ENCODE measurements at regions not wholly inside any gene's neighbourhood (a gene's known extent, or its start where the extent isn't known, plus 50 kb on each side); places are given as distances from the start of the nearest gene placed in this dataset.

DNA sequence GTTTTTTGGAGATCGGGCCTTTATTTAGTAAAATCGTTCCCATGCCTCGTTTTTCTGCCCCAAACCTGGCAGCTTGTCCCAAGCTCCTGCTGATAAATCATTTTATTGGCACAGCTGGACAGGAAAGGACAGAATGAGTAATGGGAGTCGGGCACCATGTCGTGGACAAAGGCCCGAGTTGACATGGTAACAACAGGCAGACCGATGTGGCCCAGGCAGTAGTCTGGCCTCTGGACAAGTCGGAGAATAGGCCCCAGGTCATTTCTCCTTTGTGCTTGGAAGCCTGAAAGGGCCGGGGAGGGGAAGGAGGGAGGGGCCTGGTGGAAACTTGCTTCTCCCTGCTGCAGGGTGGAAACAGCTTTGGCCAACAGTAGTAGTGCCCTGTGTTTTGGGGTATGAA lies 234.9 kb downstream of the SUDS3 start:
- Histone ChIP-seq H3K27me3 (ENCODE audit: insufficient read depth, low read depth) (peaks cover 30% of the 10 kb centered on the region), H3K9me3 (ENCODE audit: insufficient read depth, low read depth) (no peaks in the 10 kb centered on the region), H3K36me3 (ENCODE audit: low read depth) (no peaks in the 10 kb centered on the region), H3F3A (ENCODE audit: insufficient read depth, low read depth) (no peaks in the 10 kb centered on the region), H2AFZ (no peak overlapping the region), H3K4me1 (replicated peaks; ENCODE audit: insufficient read depth) (no peaks in the 10 kb centered on the region), H3K79me2 (ENCODE audit: low read depth) (no peaks in the 10 kb centered on the region), H4K20me1 (ENCODE audit: insufficient read depth) (no peaks in the 10 kb centered on the region), H3K27ac (no peak overlapping the region), H3K4me3 (no peak overlapping the region), H3K4me2 (no peak overlapping the region), H3K9me2 (ENCODE audit: insufficient read depth) (no peaks in the 10 kb centered on the region)
- TF ChIP-seq EZH2 (IDR thresholded peaks at IDR 0.05; ENCODE audit: low read depth), result no peak
- TF ChIP-seq, protein P1, sequence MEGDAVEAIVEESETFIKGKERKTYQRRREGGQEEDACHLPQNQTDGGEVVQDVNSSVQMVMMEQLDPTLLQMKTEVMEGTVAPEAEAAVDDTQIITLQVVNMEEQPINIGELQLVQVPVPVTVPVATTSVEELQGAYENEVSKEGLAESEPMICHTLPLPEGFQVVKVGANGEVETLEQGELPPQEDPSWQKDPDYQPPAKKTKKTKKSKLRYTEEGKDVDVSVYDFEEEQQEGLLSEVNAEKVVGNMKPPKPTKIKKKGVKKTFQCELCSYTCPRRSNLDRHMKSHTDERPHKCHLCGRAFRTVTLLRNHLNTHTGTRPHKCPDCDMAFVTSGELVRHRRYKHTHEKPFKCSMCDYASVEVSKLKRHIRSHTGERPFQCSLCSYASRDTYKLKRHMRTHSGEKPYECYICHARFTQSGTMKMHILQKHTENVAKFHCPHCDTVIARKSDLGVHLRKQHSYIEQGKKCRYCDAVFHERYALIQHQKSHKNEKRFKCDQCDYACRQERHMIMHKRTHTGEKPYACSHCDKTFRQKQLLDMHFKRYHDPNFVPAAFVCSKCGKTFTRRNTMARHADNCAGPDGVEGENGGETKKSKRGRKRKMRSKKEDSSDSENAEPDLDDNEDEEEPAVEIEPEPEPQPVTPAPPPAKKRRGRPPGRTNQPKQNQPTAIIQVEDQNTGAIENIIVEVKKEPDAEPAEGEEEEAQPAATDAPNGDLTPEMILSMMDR (conservative IDR thresholded peaks at IDR 0.05), result no peak
- CTCF ChIA-PET, result no interaction called here
- DNase-seq, result no peak
- no TSS peak for BruUV-seq (replicated peaks)
- intact Hi-C loops (cut with micrococcal nuclease; ENCODE audit: unreplicated experiment), result no loop called here
- POLR2A ChIA-PET (ENCODE audit: unreplicated experiment), result no interaction called here

- H3K4me3 ChIP-seq, result no peak overlapping the region
- H3K79me2 ChIP-seq (ENCODE audit: low read depth), result no peaks in the 10 kb centered on the region
- no peak overlapping the region for H2AFZ ChIP-seq
- POLR2A ChIA-PET (ENCODE audit: unreplicated experiment), result no interaction called here
- no peaks in the 10 kb centered on the region for H3K9me3 ChIP-seq (ENCODE audit: insufficient read depth, low read depth)
- H3K27ac ChIP-seq, result no peak overlapping the region
- H3K4me2 ChIP-seq, result no peak overlapping the region
- H3K27me3 ChIP-seq (ENCODE audit: insufficient read depth, low read depth), result peaks cover 34% of the 10 kb centered on the region
- H3K4me1 ChIP-seq (replicated peaks; ENCODE audit: insufficient read depth), result no peaks in the 10 kb centered on the region
- DNase-seq, result no peak
- no peaks in the 10 kb centered on the region for H3F3A ChIP-seq (ENCODE audit: insufficient read depth, low read depth)
- H3K9me2 ChIP-seq (ENCODE audit: insufficient read depth), result no peaks in the 10 kb centered on the region
- no peak for TF ChIP-seq EZH2 (IDR thresholded peaks at IDR 0.05; ENCODE audit: low read depth)
- TF ChIP-seq, protein P1 (conservative IDR thresholded peaks at IDR 0.05), result no peak
- intact Hi-C loops (cut with micrococcal nuclease; ENCODE audit: unreplicated experiment), result no loop called here
- no peaks in the 10 kb centered on the region for H4K20me1 ChIP-seq (ENCODE audit: insufficient read depth)
- H3K36me3 ChIP-seq (ENCODE audit: low read depth), result no peaks in the 10 kb centered on the region
- CTCF ChIA-PET, result no interaction called here
- no TSS peak for BruUV-seq (replicated peaks)
Measured at GRCh38 chr12:118611770-118612169, 235.4 kb downstream of the SUDS3 start.

DNA sequence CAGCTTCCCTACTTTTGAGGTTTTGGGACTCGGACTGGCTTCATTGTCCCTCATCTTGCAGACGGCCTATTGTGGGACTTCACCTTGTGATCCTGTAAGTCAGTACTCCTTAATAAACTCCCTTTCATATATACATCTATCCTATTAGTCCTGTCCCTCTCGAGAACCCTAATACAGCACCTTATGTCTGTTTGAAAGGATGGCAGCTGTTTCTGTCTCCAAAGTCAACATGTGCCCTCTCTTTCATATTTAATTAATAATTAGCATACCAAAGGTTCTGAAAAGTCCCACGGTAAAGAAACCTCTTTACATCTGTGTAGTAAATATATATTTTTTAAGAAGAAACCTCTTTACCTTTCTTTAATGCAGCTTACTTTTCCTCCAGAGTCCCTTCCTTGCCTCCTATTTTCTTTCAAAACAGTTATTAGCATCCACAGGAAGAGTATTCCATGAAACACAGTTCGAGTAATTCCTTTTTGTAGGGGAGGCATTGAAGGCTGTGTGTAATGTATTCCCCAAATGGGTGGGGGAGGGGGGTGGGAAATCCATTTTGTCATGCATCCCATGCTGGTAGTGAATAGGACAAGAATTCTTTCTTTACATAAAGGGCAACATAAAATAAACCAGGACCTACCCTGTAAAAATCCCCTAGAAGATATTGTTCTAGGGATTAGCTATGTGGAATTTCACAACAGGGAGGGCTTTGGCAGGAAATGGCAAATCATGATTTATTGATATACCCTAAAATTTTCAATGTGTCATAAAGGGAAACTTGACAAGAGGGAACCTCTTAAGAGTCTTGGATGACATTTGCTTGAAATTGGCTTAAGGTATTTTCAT lies 241.5 kb downstream of the SUDS3 start:
- H4K20me1 ChIP-seq (ENCODE audit: insufficient read depth), result no peaks in the 10 kb centered on the region
- intact Hi-C loops (cut with micrococcal nuclease; ENCODE audit: unreplicated experiment), result no loop called here
- POLR2A ChIA-PET (ENCODE audit: unreplicated experiment), result no interaction called here
- H3K36me3 ChIP-seq (ENCODE audit: low read depth), result no peaks in the 10 kb centered on the region
- H3F3A ChIP-seq (ENCODE audit: insufficient read depth, low read depth), result no peaks in the 10 kb centered on the region
- no peak overlapping the region for H3K4me2 ChIP-seq
- TF ChIP-seq, protein P1 (conservative IDR thresholded peaks at IDR 0.05), result no peak
- CTCF ChIA-PET, result no interaction called here
- no peak overlapping the region for H2AFZ ChIP-seq
- no peaks in the 10 kb centered on the region for H3K9me3 ChIP-seq (ENCODE audit: insufficient read depth, low read depth)
- H3K9me2 ChIP-seq (ENCODE audit: insufficient read depth), result no peaks in the 10 kb centered on the region
- peaks cover 20% of the 10 kb centered on the region for H3K27me3 ChIP-seq (ENCODE audit: insufficient read depth, low read depth)
- BruUV-seq (replicated peaks), result no TSS peak
- no peak for DNase-seq
- H3K27ac ChIP-seq, result no peak overlapping the region
- H3K4me3 ChIP-seq, result no peak overlapping the region
- no peaks in the 10 kb centered on the region for H3K79me2 ChIP-seq (ENCODE audit: low read depth)
- H3K4me1 ChIP-seq (replicated peaks; ENCODE audit: insufficient read depth), result no peaks in the 10 kb centered on the region

All from PC-9 (cell line).